ENCODE measurements at regions not wholly inside any gene's neighbourhood (a gene's known extent, or its start where the extent isn't known, plus 50 kb on each side); places are given as distances from the start of the nearest gene placed in this dataset.

DNA sequence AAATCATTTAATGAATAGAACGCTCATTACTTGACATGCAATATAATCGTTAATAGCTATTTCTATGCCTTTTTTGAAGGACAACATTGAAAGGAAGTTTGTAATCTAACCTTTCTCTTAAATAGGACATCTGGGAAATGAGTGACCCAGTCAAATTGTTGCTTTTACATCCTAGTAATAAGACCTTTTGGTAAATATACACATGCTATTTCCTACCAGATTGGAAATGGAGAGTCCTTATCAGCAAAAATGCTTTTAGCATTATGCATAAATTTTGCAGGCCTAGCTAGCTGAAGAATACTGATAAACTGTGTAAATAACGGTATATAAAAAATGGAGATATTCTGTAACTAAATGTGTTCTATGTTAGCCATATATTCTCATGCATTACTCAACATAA is 567.3 kb upstream of the DSEL start:
- DNase-seq, result no peak

GRCh38 chr18:68083131-68083530 is 566.6 kb upstream of the DSEL start:
- DNase-seq, result no peak

- DNase-seq, result no peak
These were observed 556.2 kb upstream of the DSEL start for GRCh38 chr18:68072744-68073143.

DNA sequence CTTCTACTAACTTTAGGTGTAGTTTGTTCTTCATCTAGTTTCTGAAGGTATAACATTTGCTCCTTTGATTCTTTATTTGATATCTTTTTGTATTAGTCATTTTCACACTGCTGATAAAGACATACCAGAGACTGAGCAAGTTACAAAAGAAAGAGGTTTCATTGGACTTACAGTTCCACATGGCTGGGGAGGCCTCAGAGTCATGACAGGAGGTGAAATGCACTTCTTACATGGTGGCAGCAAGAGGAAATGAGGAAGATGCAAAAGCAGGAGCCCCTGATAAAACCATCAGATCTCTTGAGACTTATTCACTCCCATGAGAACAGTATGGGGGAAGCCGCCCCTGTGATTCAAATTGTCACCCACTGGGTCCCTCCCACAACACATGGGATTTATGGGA is 544.4 kb upstream of the DSEL start:
- DNase-seq, result no peak

GRCh38 chr18:68056936-68057335 is 540.4 kb upstream of the DSEL start:
- no peak for DNase-seq

DNA sequence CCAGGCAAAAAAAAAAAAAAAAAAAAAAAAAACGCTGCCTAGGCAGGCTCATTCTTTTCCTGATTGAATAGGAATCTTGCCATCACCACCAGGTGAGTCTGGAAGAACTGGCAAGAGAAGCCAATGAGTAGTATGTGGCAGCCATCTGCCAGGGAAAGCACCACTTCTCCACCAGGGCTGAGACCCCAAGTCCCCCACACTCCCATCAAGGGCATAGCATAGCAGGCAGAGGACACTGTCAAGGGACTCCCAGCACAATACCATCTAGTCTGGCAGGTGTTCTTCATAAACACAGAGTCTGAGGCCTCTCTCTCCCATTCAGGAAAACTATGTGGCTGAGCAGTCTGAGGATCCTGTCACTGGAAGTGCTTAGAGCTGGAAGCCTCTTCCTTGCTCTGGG is 538.1 kb upstream of the DSEL start:
- no peak for DNase-seq

GRCh38 chr18:68053290-68053689 is 536.8 kb upstream of the DSEL start:
- DNase-seq, result no peak

DNA sequence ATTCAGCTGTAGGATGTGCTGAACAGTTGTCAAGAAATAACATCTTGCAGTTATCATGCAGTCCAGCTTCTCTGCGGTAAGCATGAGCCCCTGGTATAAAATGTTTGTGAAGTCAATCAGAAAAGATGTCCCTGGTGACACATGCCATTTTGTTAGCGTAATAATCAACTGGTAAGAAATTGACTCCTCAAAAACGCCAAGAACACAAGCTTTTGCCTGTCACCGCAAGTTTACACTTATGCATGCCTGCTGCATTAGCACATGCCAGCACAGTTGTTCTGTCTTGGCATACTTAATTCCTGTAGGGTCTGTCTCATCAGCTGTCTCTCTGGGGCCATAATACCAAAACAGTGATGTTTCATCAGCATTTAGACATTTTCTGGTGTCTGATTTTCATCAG is 524.8 kb upstream of the DSEL start:
- no peak for DNase-seq

- DNase-seq, result no peak
These were observed 523.7 kb upstream of the DSEL start for GRCh38 chr18:68040198-68040597.

DNA sequence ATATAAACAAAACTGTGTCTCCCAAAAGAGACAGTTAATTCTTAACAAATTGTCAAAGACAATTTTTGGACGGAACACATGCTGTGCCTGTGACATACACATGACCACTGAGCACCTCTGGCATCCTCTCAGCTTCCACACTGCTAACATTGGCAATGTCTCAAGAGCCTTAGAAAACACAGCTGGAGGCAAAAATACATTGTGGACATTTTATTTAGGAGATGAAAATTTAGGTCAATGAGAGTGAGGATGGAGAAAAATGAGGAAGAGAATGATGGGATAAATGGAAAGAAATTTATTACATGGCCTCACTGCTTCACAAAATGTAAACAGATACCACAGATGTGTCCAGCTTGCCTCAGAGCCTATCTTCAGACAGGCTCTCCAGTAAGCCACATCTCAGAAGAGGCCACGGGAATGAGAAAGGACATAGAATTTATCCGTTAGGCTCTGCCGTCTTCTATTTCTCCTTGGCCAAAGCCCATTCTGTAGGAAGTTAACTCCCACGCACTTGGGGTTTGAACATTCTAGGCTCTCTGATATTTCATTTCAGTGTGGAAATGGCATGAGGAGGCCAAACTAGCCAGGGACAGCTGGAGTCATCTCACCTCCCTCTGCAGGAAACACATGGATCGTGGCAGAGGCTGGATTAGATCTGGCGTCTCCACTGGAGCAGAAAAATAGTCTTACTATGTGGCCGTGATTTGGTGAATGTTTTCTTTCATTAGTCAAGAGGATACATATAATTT is 519.4 kb upstream of the DSEL start:
- no peak for DNase-seq

DNA sequence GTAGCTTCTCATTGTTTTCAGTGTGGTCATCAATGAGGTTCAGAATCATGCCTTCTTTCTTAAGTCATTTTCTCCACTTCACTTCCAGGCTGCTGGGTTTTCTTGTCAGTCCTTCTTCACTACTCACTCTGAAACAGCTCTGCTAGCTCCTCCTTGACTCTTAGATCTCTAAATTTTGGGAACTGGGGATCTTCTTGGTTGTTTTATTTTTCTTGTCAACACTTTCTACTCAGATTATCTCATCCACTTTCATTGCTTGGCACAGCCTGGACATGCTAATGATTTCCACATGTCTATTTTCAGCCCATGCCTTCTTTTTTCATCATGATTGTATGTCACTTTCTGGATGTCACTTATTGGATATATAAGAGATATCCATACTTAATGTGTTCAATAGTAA is 517.8 kb upstream of the DSEL start:
- no peak for DNase-seq

DNA sequence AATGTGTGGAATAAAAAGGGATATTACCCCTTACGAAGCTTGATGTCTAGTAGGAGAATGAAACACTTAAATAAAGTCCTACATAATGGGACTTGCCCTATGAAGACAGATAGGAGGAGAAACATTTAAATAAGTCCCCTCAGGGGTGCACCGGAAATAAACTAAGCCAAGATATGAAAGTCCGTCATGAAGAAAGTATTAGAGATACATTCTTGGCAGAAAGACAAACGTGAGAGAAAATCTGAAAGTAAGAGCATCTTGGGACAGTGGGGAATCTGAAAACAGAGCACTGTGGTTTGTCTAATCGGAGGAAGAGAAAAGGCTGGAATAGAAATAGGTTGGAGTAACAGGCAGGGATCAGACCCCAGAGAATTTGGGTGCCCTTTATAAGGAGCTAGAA is 516.9 kb upstream of the DSEL start:
- DNase-seq, result no peak

DNA sequence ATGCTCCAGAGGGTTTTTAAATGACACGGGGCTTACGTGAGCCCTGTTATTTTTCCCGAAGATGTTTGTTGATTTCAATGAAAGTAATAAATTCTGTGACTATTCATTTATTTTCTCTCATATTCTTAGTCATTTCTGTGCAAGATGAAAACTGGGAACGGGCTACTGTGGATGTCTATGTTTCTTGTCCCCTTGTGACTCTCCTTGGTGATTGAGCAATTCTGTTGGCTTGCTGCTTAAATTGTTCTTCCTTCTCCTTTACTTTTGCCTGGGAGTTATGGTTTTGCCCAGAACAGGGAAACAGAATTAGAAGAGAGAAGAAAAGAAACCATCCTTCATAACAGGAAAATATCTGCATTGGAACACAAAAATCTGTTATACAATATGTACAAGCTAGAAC is 508.2 kb upstream of the DSEL start:
- DNase-seq, result no peak

GRCh38 chr18:68017385-68017784 is 500.9 kb upstream of the DSEL start:
- DNase-seq, result no peak

DNA sequence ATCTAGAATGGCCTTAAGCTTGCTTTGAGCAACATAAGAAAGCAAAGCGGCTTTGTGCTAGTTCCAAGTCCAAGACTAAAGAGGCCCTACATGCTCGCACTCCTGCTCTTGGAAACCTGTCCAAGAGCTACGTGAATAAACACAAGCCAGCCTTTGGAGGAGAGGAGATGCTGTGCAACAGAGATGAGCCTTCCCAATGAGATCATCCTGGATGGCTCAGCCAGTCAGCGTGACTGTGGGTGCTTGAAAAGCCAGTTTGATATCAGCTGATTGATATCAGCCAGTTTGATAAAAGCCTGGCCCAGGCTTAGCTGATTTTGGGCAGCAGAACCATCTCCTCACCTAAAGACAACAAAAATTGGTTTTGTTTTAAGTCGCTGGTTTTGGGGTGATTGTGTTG is 481.0 kb upstream of the DSEL start:
- DNase-seq, result no peak

GRCh38 chr18:67995769-67996168 is 479.2 kb upstream of the DSEL start:
- no peak for DNase-seq

DNA sequence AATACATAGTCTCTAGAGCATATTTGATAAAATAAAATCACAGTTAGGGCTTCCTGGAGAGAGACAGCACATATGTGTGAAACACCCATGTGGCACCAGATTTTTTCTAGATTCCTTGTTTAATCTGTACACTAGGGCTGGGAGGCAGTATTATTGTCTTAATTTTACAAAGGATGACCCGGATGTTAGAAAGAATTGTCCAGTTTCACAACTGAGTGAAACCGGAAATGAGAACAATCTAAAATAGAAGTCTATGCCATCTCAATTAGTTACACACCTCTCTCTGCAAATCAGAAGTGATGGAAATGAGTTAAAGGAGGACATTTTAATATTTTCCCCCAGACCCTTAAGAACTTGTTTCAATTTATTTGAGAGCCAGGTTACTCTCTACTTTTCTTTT is 463.7 kb upstream of the DSEL start:
- DNase-seq, result no peak

GRCh38 chr18:67977067-67977616 is 460.6 kb upstream of the DSEL start:
- no peak for DNase-seq

GRCh38 chr18:67973916-67974315 is 457.4 kb upstream of the DSEL start:
- no peak for DNase-seq

- DNase-seq, result no peak
These were observed 452.9 kb upstream of the DSEL start for GRCh38 chr18:67969458-67969857.

DNA sequence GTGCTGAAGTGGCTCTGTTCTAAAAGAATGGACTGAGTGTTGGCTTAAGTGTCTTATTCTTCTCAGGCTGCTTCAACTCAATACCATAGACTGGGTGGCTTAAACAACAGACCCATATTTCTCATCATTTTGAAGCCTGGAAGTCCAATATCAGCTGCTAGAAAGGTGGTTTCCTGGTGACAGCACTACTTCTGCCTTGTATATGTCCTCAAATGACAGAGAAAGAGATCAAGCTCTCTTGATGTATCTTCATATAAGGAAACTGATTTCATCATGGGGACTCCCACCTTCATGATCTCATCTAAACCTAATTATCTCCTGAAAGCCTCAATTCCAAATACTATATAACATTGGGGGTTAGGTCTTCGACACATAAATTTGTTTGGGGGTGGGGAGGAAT is 449.7 kb upstream of the DSEL start:
- no peak for DNase-seq

GRCh38 chr18:67964462-67964861 is 447.9 kb upstream of the DSEL start:
- DNase-seq, result no peak

- no peak for DNase-seq
These were observed 445.4 kb upstream of the DSEL start for GRCh38 chr18:67961701-67962440.

DNA sequence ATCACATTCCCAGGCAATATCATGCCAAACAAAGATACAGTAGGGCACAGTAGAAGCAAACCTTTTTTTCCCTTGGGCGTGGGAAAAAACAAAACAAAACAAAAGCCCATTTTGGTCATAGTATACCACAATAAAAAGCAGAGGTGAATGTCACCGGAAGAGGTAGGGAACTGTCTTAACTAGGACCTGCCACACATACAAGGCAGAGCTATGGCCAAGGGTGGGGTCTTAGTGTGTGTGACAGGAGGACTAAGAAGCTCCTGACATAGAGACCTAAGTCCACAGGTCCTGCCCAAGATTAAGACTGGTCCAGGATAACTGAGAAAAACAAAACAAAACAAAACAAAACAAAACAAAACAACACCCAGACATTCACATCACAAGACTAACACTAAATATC is 441.2 kb upstream of the DSEL start:
- DNase-seq, result no peak

DNA sequence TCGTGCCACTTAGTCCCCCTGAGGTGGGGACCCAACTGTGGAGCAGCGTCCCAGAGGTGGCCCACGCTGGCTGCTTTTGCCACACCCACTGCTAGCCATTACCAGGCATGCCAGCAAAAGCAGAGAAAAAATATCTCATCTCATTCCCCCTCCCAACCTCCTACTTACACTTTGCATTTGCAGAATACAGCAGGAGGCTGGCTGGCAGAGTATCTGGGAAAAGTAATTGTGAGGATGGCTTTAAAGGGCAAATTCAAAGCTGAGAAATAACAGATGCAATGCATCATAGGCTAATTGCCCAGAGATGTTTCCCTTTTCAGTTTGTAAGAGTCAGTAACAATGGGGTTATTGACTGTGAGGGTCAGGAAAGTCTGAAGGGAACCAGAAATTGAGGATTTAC is 438.1 kb upstream of the DSEL start:
- DNase-seq, result no peak

Data from NCI-H524 treated with DMSO at 0.1 percent for 48 hours (cell line).